K562 (cell line): ENCODE measurements at regions not wholly inside any gene's neighbourhood (a gene's known extent, or its start where the extent isn't known, plus 50 kb on each side); places are given as distances from the start of the nearest gene placed in this dataset.
"Not testable (repeated sequence)": the region's sequence is repeated elsewhere in the genome, so short reads cannot be mapped to it uniquely, and the experiment has no call there.

ENCODE experiments used
- ATAC-seq: fragments of 200-7000 bp; cut with Tn5 transposase; 3 replicates; pipeline ENCODE4 v1.9.1; 2020; ENCODE audit warnings: moderate library complexity
- BruUV-seq: library from RNA; stranded (reverse); fragments of 400-500 nt; replicated peaks from 2 replicates; lab custom pipeline; 2021; lab: Mats Ljungman, UMichigan
- CTCF ChIA-PET: fragments of 300-600 bp; formaldehyde crosslinking; extraction: SDS; loops from one replicate; lab custom pipeline; 2021; ENCODE audit warnings: low intra/inter-chr PET ratio; lab: Yijun Ruan, JAX
- POLR2A ChIA-PET: fragments of 300-600, 350-650 bp; sonication (Branson Sonifier 250); formaldehyde crosslinking; extraction: SDS; loops from one replicate; lab custom pipeline; 2021; ENCODE audit warnings: antibody characterized with exemption, inconsistent platforms; lab: Yijun Ruan, JAX
- DNase-seq, 4 experiments: peaks; one replicate each; pipeline versions ENCODE4 v3.0.0 to v3.0.0-alpha.2; 2011 to 2018; ENCODE audit warnings: low spot score in 3 of 4, mixed read lengths in 3 of 4; ENCODE audit errors: extremely low read depth in 1 of 4
- FAIRE-seq: peaks from 2 replicates; lab custom pipeline; 2011; peaks lifted over from hg19 to GRCh38; lab: Jason Lieb, UNC
- H2AFZ ChIP-seq: 2 replicates; pipeline ENCODE4 v1.6.0; 2011; ENCODE audit warnings: low read depth, low read length, control low read depth, inconsistent platforms
- H3K27ac ChIP-seq: fragments of 200-600 bp; 3 replicates; pipeline ENCODE4 v1.8.0; 2011; ENCODE audit warnings: low read depth, mild to moderate bottlenecking, control low read depth, inconsistent platforms, low read length, moderate library complexity, mixed read lengths; ENCODE audit errors: extremely low read depth
- H3K27me3 ChIP-seq, 2 experiments: fragments of 300-600 bp in 1 of 2; 2 replicates in 1 of 2; 3 replicates in 1 of 2; pipeline versions ENCODE4 v1.6.0 to v1.8.0; 2011; ENCODE audit warnings: inconsistent platforms in 2 of 2, low read length in 2 of 2, mild to moderate bottlenecking in 1 of 2, mixed read lengths in 1 of 2, moderate library complexity in 1 of 2; ENCODE audit not compliant: control insufficient read depth in 2 of 2, insufficient read depth in 2 of 2
- H3K36me3 ChIP-seq: fragments of 300-600 bp; 3 replicates; pipeline ENCODE4 v1.8.0; 2011; ENCODE audit warnings: mild to moderate bottlenecking, low read length, inconsistent platforms; ENCODE audit not compliant: control insufficient read depth, insufficient read depth
- H3K4me1 ChIP-seq, 2 experiments: fragments of 200-600 bp in 1 of 2; replicated peaks in 1 of 2; 2 replicates in 1 of 2; 3 replicates in 1 of 2; pipeline versions ENCODE4 v1.5.1 to v1.8.0; 2011; ENCODE audit warnings: inconsistent platforms in 2 of 2, low read length in 2 of 2, mild to moderate bottlenecking in 1 of 2, mixed read lengths in 1 of 2, moderate library complexity in 1 of 2; ENCODE audit not compliant: control insufficient read depth in 2 of 2, insufficient read depth in 2 of 2
- H3K4me2 ChIP-seq: 2 replicates; pipeline ENCODE4 v1.6.1; 2011; ENCODE audit warnings: low read length, control low read depth, inconsistent platforms, mixed read lengths; ENCODE audit not compliant: insufficient read depth
- H3K4me3 ChIP-seq: fragments of 200-600 bp; sonication (generic), shearing (Covaris generic); 2 replicates; pipeline ENCODE4 v1.5.1; 2016; ENCODE audit warnings: control low read depth, inconsistent platforms
- H3K79me2 ChIP-seq: fragments of 200-600 bp; 3 replicates; pipeline ENCODE4 v1.8.0; 2011; ENCODE audit warnings: low read length, inconsistent platforms; ENCODE audit not compliant: control insufficient read depth, insufficient read depth
- H3K9ac ChIP-seq, 2 experiments: 2 replicates each; pipeline versions ENCODE4 v1.6.0 to v1.6.1; 2011; ENCODE audit warnings: low read depth in 2 of 2, low read length in 2 of 2, control low read depth in 1 of 2, inconsistent platforms in 1 of 2, mild to moderate bottlenecking in 1 of 2, mixed read lengths in 1 of 2; ENCODE audit not compliant: insufficient read depth in 1 of 2
- H3K9me1 ChIP-seq: one replicate; pipeline ENCODE4 v1.6.0; 2011; ENCODE audit warnings: inconsistent platforms, mild to moderate bottlenecking, low read length, moderate library complexity; ENCODE audit not compliant: control insufficient read depth, insufficient read depth
- H3K9me3 ChIP-seq: replicated peaks from 2 replicates; pipeline ENCODE4 v1.5.1; 2011; ENCODE audit warnings: low read depth, low read length, inconsistent platforms; ENCODE audit not compliant: control insufficient read depth, insufficient read depth
- H4K20me1 ChIP-seq: replicated peaks from 2 replicates; pipeline ENCODE4 v1.6.1; 2011; ENCODE audit warnings: low read length, inconsistent platforms, mixed read lengths; ENCODE audit not compliant: control insufficient read depth, insufficient read depth
- ASH1L ChIP-seq: fragments of 450-650 bp; IDR thresholded peaks from 2 replicates; pipeline ENCODE4 v1.6.1; 2018; ENCODE audit warnings: borderline replicate concordance, mild to moderate bottlenecking, low read depth; ENCODE audit not compliant: partially characterized antibody
- CTBP1 ChIP-seq: fragments of 450-650 bp; IDR thresholded peaks from 2 replicates; pipeline ENCODE4 v1.6.1; 2016; ENCODE audit warnings: borderline replicate concordance
- EGR1 ChIP-seq: fragments of 450-650 bp; conservative IDR thresholded peaks from 2 replicates; pipeline ENCODE4 v1.6.1; 2017; ENCODE audit warnings: mild to moderate bottlenecking
- FOS ChIP-seq: IDR thresholded peaks from 3 replicates; pipeline ENCODE4 v1.6.1; 2011; ENCODE audit not compliant: insufficient read length; ENCODE audit errors: extremely low read depth
- MBD2 ChIP-seq: sonication (generic); IDR thresholded peaks from 2 replicates; pipeline ENCODE4 v1.6.1; 2016; ENCODE audit warnings: low read depth, borderline replicate concordance
- NFYB ChIP-seq: IDR thresholded peaks from 2 replicates; pipeline ENCODE4 v1.6.1; 2011; ENCODE audit warnings: mild to moderate bottlenecking, moderate library complexity; ENCODE audit not compliant: insufficient read length; ENCODE audit errors: extremely low read depth
- PBX2 ChIP-seq, 2 experiments: IDR thresholded peaks in 1 of 2; conservative IDR thresholded peaks in 1 of 2; 2 replicates each; pipeline ENCODE4 v1.6.1; 2016; ENCODE audit warnings: low read depth in 2 of 2, mild to moderate bottlenecking in 1 of 2, missing compliant biosample characterization in 1 of 2, missing genetic modification characterization in 1 of 2, moderate library complexity in 1 of 2
- PKNOX1 ChIP-seq: fragments of 450-650 bp; IDR thresholded peaks from 2 replicates; pipeline ENCODE4 v1.6.1; 2016
- SPI1 ChIP-seq: IDR thresholded peaks from 2 replicates; pipeline ENCODE4 v1.6.1; 2011; ENCODE audit warnings: low read depth, low read length, control low read depth, borderline replicate concordance
- ZEB2 ChIP-seq: fragments of 450-650 bp; IDR thresholded peaks from 2 replicates; pipeline ENCODE4 v1.6.1; 2016
- WGBS: fragments of 100-300 bp; shearing (Covaris generic); methylation state at CpG from one replicate; pipeline ENCODE4 v1.1.6; 2016; ENCODE audit warnings: low coverage, mixed read lengths; ENCODE audit not compliant: insufficient coverage; ENCODE audit errors: missing lambda C conversion rate; 5-methylcytosine and 5-hydroxymethylcytosine counted together
- in situ Hi-C: fragments of 300-500 bp; cut with MboI; formaldehyde crosslinking; loops from 4 replicates; pipeline ENCODE4 v1.15.0; 2018; ENCODE audit warnings: inconsistent platforms, mixed read lengths
- intact Hi-C: fragments of 100-400 bp; cut with micrococcal nuclease; formaldehyde crosslinking; loops from 2 replicates; pipeline ENCODE4 v1.14.2; 2022

GRCh38 chr17:45605751-45606150, 115.2 kb upstream of the PLEKHM1 start:
- H3K4me3 ChIP-seq, H3K4me2 ChIP-seq, BruUV-seq, H3K4me1 ChIP-seq, POLR2A ChIA-PET, CTCF ChIA-PET, in situ Hi-C loops, FAIRE-seq, H3K27ac ChIP-seq, H3K9ac ChIP-seq, H3K79me2 ChIP-seq, H4K20me1 ChIP-seq, intact Hi-C loops, H3K36me3 ChIP-seq, H3K9me3 ChIP-seq, H3K27me3 ChIP-seq, ATAC-seq, DNase-seq, H2AFZ ChIP-seq, H3K9me1 ChIP-seq: not testable (repeated sequence)
- no CpG with 5 or more reads among the region's 1 CpG for WGBS

GRCh38 chr17:45619984-45620405, 129.5 kb upstream of the PLEKHM1 start:
- POLR2A ChIA-PET, H3K27me3 ChIP-seq, H3K27ac ChIP-seq, intact Hi-C loops, H3K36me3 ChIP-seq, H3K9me1 ChIP-seq, in situ Hi-C loops, H3K9me3 ChIP-seq, H3K9ac ChIP-seq, H3K79me2 ChIP-seq, CTCF ChIA-PET, H4K20me1 ChIP-seq, BruUV-seq, H3K4me1 ChIP-seq: not testable (repeated sequence)
- FAIRE-seq (peak; percentile 90), ATAC-seq (peak; percentile 100), DNase-seq (peak; percentile 33 to 70 (median 64))
- TF ChIP-seq ZEB2 (0 out of 2 replicates have a peak, but pooled peaks have one; percentile 44), EGR1 (peak; percentile 45), MBD2 (peak; percentile 20; the same call in 1 of the 2 replicates), FOS (peak; percentile 26), NFYB (peak; percentile 9), ASH1L (peak; percentile 87), PKNOX1 (peak; percentile 99), PBX2 (CRISPR knock-in tag; IDR thresholded peaks at IDR 0.05; ENCODE audit: low read depth) (peak; percentile 51), PBX2 (tag; conservative IDR thresholded peaks at IDR 0.05; ENCODE audit: low read depth) (peak; percentile 96), SPI1 (peak; percentile 31; the same call in 1 of the 2 replicates), CTBP1 (peak; percentile 78; the same call in 1 of the 2 replicates)
- Histone ChIP-seq H3K4me3 (peak overlapping the region; percentile 47), H3K4me2 (peak overlapping the region; percentile 42; the same call in 1 of the 2 replicates), H2AFZ (peak overlapping the region; percentile 30; the same call in 1 of the 2 replicates)
- 3% methylated on average over 10 of the region's 16 CpGs for WGBS
